IPS-NIHi7 (cell line): ENCODE measurements at regions not wholly inside any gene's neighbourhood (a gene's known extent, or its start where the extent isn't known, plus 50 kb on each side); places are given as distances from the start of the nearest gene placed in this dataset.

Experiments
- DNase-seq: peaks from one replicate; pipeline ENCODE4 v3.0.0; 2012; ENCODE audit warnings: mixed read lengths; ENCODE audit errors: extremely low spot score

GRCh38 chr5:136694258-136694657 lies 328.9 kb upstream of the TRPC7 start:
- no peak for DNase-seq

DNA sequence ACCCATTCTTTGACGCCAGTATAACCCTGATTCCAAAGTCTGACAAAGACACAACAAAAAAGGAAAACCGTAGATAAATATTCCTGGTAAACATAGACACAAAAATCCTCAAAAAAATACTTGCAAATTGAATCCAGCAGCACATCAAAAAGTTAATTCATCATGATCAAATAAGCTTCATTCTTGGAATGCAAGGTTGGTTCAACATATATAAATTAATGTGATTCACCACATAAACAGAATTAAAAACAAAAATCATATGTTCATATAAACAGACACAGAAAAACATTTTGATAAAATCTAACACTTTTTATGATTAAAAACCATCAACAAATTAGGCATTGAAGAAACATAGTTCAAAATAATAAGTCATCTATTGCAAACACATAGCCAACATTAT lies 324.2 kb upstream of the TRPC7 start:
- DNase-seq, result no peak

DNA sequence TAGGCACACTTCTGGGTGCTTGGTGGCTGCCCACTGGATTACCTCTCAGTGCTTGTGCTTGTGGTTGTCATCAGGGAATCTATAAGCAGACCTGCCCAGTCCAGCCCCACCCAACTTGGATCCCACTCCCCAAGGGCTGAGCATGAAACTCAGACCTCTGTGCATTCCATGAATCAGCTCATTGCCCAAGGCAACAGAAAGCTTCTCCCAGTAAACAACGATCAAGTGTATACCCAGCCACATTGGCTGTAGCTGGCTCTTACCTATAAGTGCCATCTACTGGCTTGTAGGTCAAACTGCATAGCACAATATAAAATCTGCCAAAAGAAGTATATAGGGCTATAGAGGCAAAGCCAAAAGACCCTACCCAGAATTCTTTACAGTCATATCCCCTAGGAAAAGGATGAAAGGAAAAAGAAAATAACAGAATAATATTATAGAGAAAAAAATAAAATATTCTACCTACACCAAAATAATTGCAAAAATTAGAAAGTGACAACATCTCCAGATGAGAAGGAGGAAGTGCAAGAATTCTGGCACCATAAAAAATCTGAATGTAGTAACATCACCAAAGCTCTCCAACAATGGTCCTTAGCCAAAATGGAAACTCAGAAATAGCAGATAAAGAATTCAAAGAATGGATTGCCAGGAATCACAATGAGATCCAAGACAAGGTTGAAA lies 321.0 kb upstream of the TRPC7 start:
- DNase-seq, result peak; percentile 65

- no peak for DNase-seq
Measured at GRCh38 chr5:136682986-136683385, 317.6 kb upstream of the TRPC7 start.

DNA sequence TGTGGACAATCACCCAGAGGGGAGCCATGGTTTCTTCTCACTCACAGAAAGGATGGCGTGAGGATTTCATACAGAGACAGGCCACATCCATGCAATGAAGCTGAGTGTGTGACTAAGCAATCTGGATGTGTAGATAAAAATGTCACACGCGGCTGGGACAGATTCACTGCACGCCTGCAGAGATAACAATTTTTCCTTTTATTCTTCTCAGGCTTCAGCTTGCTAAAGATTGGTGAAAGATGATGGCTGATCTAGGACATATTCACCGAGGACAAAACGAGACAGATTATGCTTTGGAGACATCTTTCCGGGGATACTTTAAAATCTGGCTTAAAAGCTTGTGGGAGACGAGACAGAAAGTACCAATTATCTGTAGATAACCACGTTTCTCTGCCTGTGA lies 313.9 kb upstream of the TRPC7 start:
- DNase-seq, result no peak

DNA sequence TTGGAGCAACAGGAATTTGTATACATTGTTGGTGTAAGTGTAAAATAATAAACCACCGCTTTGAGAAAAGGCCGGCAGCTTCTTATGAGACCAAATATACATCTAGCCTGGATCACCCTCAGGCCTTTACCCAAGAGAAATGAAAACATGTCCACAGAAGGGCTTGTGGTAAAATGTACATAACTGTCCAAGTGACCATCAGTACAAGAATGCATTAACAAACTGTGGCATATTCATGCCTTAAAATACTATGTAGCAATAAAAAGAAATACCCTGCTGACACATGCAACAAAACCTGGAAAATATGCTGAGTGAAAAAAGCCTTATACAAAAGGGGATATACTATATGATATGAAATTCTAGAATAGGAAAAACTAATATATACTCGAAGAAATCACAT lies 311.9 kb upstream of the TRPC7 start:
- no peak for DNase-seq

DNA sequence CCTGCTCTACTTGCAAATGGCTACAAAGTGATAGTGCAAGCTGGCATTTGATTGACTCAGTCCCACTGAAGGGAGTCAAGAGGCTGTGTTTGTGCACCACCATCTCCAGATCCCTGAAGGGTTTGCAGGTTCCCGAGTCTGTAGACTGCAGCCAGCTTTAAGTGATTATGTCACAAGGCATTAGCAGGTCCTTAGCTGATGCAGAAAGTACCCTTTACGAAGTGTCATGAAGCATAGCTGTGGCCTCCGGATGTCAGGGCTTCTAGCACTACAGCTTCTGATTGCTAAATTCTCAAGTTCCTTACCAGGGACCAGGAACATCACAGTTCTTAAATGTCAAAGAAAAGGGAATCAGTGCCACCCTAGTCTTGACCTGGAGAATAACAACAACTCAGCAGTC lies 311.3 kb upstream of the TRPC7 start:
- no peak for DNase-seq

GRCh38 chr5:136675769-136676168 lies 310.4 kb upstream of the TRPC7 start:
- no peak for DNase-seq

- DNase-seq, result no peak
Measured at GRCh38 chr5:136674178-136674577, 308.8 kb upstream of the TRPC7 start.

- DNase-seq, result no peak
Measured at GRCh38 chr5:136667789-136668188, 302.4 kb upstream of the TRPC7 start.

DNA sequence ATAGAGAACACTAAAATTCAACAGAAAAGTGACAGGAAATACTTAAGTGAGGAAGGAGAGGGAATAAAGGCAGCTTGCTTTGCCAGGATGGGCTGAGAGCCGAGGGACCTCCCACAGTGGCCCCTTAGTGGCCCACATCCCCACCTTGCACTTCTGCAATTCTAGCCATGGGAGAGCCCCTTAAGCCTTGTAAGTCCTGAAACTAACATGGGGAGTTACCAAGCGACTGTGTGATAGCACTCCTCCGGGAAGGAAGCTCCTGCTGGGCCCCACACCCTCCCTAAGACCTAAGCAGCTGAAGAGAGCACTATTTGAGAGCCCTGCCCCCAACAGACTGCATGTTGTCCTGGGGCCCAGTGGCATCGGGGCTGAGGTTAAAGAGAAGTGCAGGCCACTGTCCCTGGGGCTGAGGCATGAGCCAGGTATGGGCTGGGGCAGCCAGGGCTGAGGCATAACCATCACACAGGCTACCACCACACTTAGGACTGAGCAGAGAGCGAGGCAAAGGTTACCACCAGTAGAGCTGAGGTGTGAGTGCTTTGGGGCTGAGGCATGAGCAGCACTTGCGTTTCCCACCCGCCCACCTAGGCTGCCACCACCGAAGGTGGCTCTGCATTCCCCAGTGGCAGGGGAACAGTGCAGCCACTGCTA lies 301.8 kb upstream of the TRPC7 start:
- DNase-seq, result peak; percentile 31

DNA sequence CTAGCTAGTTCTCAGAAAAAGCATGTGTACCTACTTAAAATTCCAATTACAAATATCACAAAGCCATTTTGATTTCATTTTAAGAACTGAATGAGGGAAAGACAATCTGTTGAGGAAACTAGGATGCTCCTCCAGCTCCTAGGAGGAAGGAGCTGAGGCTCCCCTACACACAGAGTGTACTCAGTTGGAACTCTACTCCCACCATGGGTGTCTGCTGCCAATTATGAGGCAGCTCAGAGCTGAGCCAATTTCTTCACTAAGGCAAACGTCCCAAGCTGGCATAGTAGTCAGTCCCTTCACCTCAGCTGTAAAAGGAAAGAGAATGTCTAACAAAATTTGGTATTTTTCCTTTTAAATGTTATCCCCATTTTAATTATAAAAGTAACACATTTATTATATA lies 300.0 kb upstream of the TRPC7 start:
- DNase-seq, result no peak

GRCh38 chr5:136661026-136661425 lies 295.7 kb upstream of the TRPC7 start:
- no peak for DNase-seq

DNA sequence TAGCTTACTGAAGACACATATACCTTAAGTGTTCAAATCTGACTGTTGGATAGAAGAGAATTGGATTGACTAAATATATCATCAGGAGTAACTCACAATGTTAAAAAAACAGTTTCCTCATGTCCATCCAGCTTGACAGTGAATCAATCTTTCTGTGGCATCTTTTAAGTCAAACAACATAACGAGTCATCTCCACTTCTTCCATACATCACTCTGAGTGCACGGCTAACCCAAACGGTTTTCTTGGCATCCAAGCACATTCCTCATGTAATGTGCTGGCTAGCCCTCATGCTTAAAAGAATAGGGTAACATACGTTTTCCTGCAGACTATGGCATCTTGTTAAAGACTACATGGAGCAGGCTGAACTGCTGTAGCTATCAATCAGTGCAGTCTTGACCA lies 291.5 kb upstream of the TRPC7 start:
- DNase-seq, result no peak

DNA sequence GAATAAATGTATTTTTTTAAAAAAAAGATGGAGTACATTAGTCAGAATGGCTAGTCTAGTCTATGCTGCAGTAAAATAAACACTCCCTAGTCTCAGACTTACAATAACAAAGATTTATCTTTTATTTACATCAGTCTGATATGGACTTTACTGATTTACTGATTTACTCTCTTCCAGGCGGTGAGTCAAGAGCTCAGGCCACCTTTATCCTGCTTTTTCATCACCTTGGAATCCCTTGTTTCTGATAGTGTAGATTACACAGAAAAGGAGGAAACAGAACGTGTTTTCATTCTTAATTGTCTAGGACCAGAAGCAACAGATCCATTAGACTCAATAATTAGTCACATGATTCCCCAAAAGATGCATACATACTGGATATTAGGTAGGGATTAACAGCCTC lies 290.1 kb upstream of the TRPC7 start:
- no peak for DNase-seq

GRCh38 chr5:136646915-136647314 lies 281.6 kb upstream of the TRPC7 start:
- DNase-seq, result no peak

DNA sequence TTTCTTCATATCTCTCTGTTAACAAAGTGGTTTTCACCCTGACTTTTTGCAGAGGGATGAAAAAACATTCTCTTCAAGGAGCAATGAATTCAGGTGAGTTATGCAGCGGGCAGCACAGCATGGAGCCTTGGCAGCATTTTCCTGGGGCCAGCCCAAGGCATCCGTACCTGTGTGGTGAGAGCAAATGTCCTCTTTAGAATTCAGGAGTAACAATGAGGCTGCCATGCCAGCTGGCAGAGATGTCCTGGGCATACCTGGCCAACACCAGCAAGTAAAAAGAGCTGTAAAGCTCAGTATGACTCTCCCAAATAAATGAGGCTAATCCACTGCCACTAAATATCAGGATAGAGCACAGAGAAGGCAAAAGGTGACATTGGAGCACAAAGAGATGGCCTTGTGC lies 277.6 kb upstream of the TRPC7 start:
- no peak for DNase-seq

DNA sequence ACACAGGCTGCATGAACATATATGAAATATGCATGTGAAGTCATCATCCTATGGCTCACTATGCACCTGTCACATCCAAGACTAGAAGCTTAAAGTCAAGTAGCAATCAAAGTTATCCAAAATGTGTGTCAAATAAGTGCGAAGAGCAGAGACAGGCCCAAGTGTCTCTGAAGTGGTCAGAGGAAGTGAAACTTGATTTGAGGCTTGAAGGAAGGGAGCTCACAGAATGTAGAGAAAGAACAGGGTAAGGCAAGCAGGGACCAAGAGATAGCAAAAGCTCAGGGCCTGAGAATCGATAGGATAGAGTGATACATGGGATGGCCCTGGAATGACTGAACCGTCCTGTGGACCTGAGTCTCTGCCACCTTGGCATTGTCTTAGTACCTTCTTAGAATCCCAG lies 274.3 kb upstream of the TRPC7 start:
- no peak for DNase-seq

GRCh38 chr5:136638084-136638483 lies 272.7 kb upstream of the TRPC7 start:
- no peak for DNase-seq

DNA sequence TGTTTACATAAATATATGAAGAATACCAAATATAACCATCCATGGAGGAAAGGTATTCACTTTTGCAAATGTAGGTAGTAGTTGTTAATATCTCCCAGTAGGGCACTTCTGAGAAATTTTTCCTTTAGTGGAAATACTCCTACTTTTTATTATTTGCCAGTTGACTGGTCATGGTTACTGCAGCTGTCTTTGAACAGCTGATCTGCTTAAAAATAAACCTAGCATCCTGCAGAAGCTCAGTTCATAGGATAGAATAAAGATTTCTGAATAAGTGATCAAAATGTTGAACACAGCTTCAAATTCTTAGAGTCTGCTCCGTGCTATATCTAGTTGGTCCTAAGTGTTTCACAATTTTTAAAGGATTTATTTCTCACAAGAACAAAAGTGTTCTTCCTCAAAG lies 270.7 kb upstream of the TRPC7 start:
- no peak for DNase-seq

DNA sequence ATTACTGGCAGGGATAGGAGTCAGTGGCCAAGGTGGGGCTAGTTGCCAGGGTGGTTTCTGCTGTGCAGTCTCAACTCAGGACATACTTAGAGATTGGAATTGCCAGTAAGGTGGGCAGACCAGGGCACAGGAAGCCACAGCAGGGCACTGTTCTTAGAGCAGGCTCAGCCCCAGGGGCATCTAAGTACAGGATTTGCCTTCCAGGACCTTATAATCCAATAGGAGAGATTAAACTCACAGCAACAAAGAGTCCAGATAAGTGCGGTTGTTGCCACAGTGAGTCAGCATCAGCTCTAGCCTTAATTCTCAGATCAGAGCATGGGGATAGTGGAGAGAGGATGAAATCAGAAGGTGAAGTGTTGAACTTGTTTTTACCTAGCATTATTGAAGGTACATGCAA lies 265.8 kb upstream of the TRPC7 start:
- no peak for DNase-seq

DNA sequence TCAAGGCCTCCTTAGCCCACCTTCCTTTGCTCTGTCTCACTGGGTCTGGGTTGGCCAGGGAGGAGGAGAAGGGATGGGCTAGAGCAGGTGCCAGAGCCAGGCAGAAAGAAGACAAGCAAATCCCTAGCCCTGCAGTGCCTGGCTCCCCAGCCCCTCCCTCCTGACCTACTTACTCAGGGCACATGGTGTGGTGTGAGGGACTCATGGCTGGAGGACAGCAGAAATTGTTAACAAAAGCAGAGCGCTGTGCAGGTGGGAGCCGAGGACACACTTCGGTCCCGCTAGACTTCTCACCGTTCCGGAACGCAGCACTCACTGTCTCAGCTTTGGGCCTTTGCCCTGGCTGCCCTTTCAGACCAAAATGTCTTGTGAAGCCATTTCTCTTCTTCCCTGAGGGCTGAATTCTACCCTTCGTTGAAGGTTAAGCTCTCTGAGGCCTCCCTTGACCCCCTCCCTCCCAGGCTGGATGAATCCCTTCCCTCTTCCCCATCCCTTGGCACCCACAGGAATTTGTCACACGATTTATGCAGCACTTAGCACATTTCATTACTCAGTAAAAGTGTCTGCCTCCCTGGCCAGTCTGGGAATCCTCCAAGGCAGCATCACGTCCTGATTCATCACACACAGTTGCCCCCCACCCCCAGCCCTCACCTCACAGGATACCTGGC lies 263.9 kb upstream of the TRPC7 start:
- DNase-seq, result no peak

DNA sequence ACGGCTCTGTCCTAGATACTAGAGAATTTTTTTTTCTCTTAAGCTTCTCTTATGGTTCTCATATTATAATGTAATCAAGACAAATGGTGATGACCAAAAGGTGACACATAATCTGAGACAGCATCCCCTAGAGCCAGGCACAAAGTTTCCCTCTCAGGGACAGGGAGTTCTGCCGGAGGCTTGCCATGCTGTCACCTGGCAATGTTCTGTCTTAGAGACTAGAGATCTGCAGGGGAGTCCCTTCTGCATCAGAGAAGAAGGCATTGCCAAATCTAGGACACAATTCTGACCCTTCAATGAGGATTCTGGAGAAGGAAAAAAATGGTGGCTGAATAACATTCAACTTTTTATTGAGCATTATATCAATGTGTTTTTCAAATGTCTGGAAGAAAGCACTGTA lies 261.2 kb upstream of the TRPC7 start:
- no peak for DNase-seq
